HFFc6 (cell line): ENCODE measurements at regions not wholly inside any gene's neighbourhood (a gene's known extent, or its start where the extent isn't known, plus 50 kb on each side); places are given as distances from the start of the nearest gene placed in this dataset.

ENCODE experiments used
- DNase-seq: peaks from one replicate; pipeline ENCODE4 v3.0.0-alpha.2; 2018
- H3K27ac Mint-ChIP-seq: 2 replicates; pipeline ENCODE4 v1.8.0; 2020; ENCODE audit warnings: mild to moderate bottlenecking, mixed read lengths
- H3K27me3 Mint-ChIP-seq: 2 replicates; pipeline ENCODE4 v1.8.0; 2021; ENCODE audit warnings: mild to moderate bottlenecking, moderate library complexity, mixed read lengths; ENCODE audit not compliant: insufficient read depth
- H3K36me3 Mint-ChIP-seq: 2 replicates; pipeline ENCODE4 v1.8.0; 2021; ENCODE audit warnings: low read depth, mixed read lengths
- H3K4me1 Mint-ChIP-seq: 2 replicates; pipeline ENCODE4 v1.8.0; 2020; ENCODE audit warnings: low read depth, mixed read lengths
- H3K4me3 Mint-ChIP-seq: 2 replicates; pipeline ENCODE4 v1.8.0; 2020; ENCODE audit warnings: mild to moderate bottlenecking, moderate library complexity, mixed read lengths
- H3K9me3 Mint-ChIP-seq: 2 replicates; pipeline ENCODE4 v1.8.0; 2020; ENCODE audit warnings: mild to moderate bottlenecking, mixed read lengths
- TF ChIP-seq, protein P1 (sequence below): fragments of 200-600 bp; sonication (generic); IDR thresholded peaks from 2 replicates; pipeline ENCODE4 v1.5.0; 2021; ENCODE audit warnings: antibody characterized with exemption, mild to moderate bottlenecking

- DNase-seq: peak; percentile 74
- peaks cover 56% of the 10 kb centered on the region for H3K4me1 Mint-ChIP-seq
- H3K27me3 Mint-ChIP-seq: peaks cover 4% of the 10 kb centered on the region
- peak overlapping the region; percentile 58 for H3K27ac Mint-ChIP-seq
- H3K36me3 Mint-ChIP-seq: peaks cover 20% of the 10 kb centered on the region
- TF ChIP-seq, protein P1, sequence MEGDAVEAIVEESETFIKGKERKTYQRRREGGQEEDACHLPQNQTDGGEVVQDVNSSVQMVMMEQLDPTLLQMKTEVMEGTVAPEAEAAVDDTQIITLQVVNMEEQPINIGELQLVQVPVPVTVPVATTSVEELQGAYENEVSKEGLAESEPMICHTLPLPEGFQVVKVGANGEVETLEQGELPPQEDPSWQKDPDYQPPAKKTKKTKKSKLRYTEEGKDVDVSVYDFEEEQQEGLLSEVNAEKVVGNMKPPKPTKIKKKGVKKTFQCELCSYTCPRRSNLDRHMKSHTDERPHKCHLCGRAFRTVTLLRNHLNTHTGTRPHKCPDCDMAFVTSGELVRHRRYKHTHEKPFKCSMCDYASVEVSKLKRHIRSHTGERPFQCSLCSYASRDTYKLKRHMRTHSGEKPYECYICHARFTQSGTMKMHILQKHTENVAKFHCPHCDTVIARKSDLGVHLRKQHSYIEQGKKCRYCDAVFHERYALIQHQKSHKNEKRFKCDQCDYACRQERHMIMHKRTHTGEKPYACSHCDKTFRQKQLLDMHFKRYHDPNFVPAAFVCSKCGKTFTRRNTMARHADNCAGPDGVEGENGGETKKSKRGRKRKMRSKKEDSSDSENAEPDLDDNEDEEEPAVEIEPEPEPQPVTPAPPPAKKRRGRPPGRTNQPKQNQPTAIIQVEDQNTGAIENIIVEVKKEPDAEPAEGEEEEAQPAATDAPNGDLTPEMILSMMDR: no peak
- no peaks in the 10 kb centered on the region for H3K9me3 Mint-ChIP-seq
- H3K4me3 Mint-ChIP-seq: peak overlapping the region; percentile 43
Observed at GRCh38 chr18:23311351-23312121, 141.6 kb upstream of the RIOK3 start.

DNA sequence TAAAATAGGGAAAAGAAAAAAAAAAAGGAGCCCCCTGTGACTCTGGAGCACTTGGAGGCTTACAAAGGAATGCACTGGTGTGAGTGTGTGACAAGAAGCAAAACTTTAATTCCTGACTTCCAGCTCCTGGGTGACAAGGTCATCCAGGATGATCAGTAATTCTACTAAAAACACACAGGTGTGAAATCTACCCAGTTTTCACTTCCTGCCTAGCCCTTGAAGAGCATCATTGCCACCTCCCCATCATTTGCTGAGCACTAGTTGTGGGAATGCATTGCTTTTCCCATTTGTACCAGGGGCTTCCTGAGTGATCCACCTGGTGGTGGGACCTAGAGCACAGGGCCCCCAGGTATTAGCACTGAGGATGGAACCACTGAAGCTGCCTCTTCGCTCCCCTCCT, 139.7 kb upstream of the RIOK3 start:
- no peaks in the 10 kb centered on the region for H3K9me3 Mint-ChIP-seq
- H3K27ac Mint-ChIP-seq: no peak overlapping the region; the same call in 1 of the 2 replicates
- DNase-seq: no peak
- H3K4me1 Mint-ChIP-seq: peaks cover 57% of the 10 kb centered on the region
- no peak overlapping the region for H3K4me3 Mint-ChIP-seq
- TF ChIP-seq, protein P1: no peak
- H3K27me3 Mint-ChIP-seq: peaks cover 3% of the 10 kb centered on the region; the same call in 1 of the 2 replicates
- H3K36me3 Mint-ChIP-seq: peaks cover 14% of the 10 kb centered on the region

- Mint-ChIP-seq H3K4me1 (peaks cover 54% of the 10 kb centered on the region), H3K36me3 (peaks cover 12% of the 10 kb centered on the region)
Observed at GRCh38 chr18:23314672-23315071, 138.4 kb upstream of the RIOK3 start.

GRCh38 chr18:23316316-23316715, 136.8 kb upstream of the RIOK3 start:
- DNase-seq: no peak
- TF ChIP-seq, protein P1: no peak
- no peaks in the 10 kb centered on the region for H3K9me3 Mint-ChIP-seq
- H3K27ac Mint-ChIP-seq: no peak overlapping the region
- H3K27me3 Mint-ChIP-seq: peaks cover 3% of the 10 kb centered on the region; the same call in 1 of the 2 replicates
- H3K36me3 Mint-ChIP-seq: peaks cover 12% of the 10 kb centered on the region
- H3K4me1 Mint-ChIP-seq: peaks cover 60% of the 10 kb centered on the region
- no peak overlapping the region for H3K4me3 Mint-ChIP-seq

More at GRCh38 chr18:23314672-23315071, 138.4 kb upstream of the RIOK3 start:
- TF ChIP-seq, protein P1: no peak
- Mint-ChIP-seq H3K9me3 (no peaks in the 10 kb centered on the region), H3K27me3 (peaks cover 3% of the 10 kb centered on the region; the same call in 1 of the 2 replicates), H3K4me3 (no peak overlapping the region), H3K27ac (no peak overlapping the region)
- no peak for DNase-seq

DNA sequence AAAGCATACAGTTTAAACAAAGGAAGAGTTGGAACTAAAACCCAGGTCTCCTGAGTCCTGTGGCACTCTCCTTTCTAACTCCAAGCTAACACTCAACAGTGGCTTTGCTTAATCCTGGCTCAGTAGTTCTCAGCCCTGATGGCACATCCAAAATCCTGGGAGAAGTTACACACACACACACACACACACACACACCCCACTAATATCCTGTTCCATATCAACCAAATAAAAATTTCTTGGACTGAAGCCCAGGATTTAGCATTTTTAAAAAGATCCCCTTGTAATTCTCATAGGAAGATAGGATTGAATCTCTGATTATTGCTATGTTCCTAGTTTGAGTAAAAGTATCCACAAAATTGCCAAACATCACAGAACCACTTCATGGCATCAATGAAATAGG, 136.1 kb upstream of the RIOK3 start:
- TF ChIP-seq, protein P1: no peak
- DNase-seq: no peak
- Mint-ChIP-seq H3K4me1 (peaks cover 57% of the 10 kb centered on the region), H3K9me3 (no peaks in the 10 kb centered on the region), H3K27me3 (peaks cover 3% of the 10 kb centered on the region; the same call in 1 of the 2 replicates), H3K4me3 (no peak overlapping the region), H3K27ac (no peak overlapping the region), H3K36me3 (peaks cover 12% of the 10 kb centered on the region)
